ENCODE measurements at regions not wholly inside any gene's neighbourhood (a gene's known extent, or its start where the extent isn't known, plus 50 kb on each side); places are given as distances from the start of the nearest gene placed in this dataset.

DNA sequence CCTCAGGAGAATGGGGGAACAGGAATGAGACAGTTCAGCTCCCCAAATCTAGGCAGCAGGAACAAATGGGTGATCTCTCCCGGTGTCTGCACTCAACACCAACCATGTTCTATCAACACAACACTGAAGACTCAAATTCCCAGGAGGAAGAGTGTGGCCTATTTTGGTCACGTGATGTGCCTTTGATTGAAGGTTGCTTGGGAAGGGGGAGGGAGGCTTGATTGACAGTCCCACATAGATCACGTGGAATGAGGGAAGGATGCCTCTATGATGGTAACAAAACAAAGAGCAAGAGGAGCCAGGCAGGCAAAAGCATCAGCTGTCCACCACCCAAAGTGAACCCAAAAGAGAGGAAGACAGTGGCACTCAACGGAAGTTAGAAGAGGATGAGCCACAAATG, 364.8 kb downstream of the KIF16B start:
- H2BK5ac ChIP-seq (ENCODE audit: low read depth, low read length, poor library complexity, severe bottlenecking), result no peak overlapping the region
- no peak overlapping the region for H3K4me3 ChIP-seq (ENCODE audit: insufficient read depth in 1 of 2, low read depth in 1 of 2, low read length in 2 of 2)
- H3K4ac ChIP-seq (ENCODE audit: low read depth in 1 of 2, low read length in 2 of 2), result no peak overlapping the region
- no peak overlapping the region for H3K4me2 ChIP-seq (ENCODE audit: low read length, poor library complexity, severe bottlenecking)
- H2AFZ ChIP-seq (ENCODE audit: low read depth, low read length), result no peak overlapping the region
- no peaks in the 10 kb centered on the region for H3K79me1 ChIP-seq (replicated peaks; ENCODE audit: low read length, poor library complexity, severe bottlenecking)
- no peak overlapping the region for H2AK5ac ChIP-seq (ENCODE audit: low read length, severe bottlenecking)
- H3K14ac ChIP-seq (ENCODE audit: low read length in 2 of 2), result no peak overlapping the region
- no peak overlapping the region for H3K27ac ChIP-seq (ENCODE audit: low read length, poor library complexity, severe bottlenecking)
- H4K91ac ChIP-seq (ENCODE audit: low read length), result no peak overlapping the region
- H3K9me3 ChIP-seq (ENCODE audit: control insufficient read depth, low read length), result no peaks in the 10 kb centered on the region
- no peak overlapping the region for H2BK120ac ChIP-seq (ENCODE audit: low read depth, low read length)
- H2BK15ac ChIP-seq (ENCODE audit: low read depth, poor library complexity, severe bottlenecking), result no peak overlapping the region
- no peak overlapping the region for H3K9ac ChIP-seq (ENCODE audit: low read length)
- no peaks in the 10 kb centered on the region for H3K27me3 ChIP-seq (ENCODE audit: control insufficient read depth in 1 of 2, insufficient read depth in 1 of 2, low read length in 2 of 2)
- H2BK12ac ChIP-seq (ENCODE audit: low read length in 2 of 2), result no peak overlapping the region
- 79% methylated on average over 3 of the region's 4 CpGs for WGBS
- no peak overlapping the region for H4K8ac ChIP-seq (ENCODE audit: low read length)
- H3K4me1 ChIP-seq (ENCODE audit: control insufficient read depth, insufficient read depth, low read depth, low read length), result no peaks in the 10 kb centered on the region
- no peak overlapping the region for H3K23ac ChIP-seq (ENCODE audit: low read length in 2 of 2)
- no peaks in the 10 kb centered on the region for H3K36me3 ChIP-seq (ENCODE audit: control insufficient read depth in 1 of 2, insufficient read depth in 2 of 2, low read depth in 1 of 2, low read length in 2 of 2)
- no peak overlapping the region for H3K18ac ChIP-seq (ENCODE audit: low read depth in 1 of 2, low read length in 2 of 2)
- no peak for DNase-seq

DNA sequence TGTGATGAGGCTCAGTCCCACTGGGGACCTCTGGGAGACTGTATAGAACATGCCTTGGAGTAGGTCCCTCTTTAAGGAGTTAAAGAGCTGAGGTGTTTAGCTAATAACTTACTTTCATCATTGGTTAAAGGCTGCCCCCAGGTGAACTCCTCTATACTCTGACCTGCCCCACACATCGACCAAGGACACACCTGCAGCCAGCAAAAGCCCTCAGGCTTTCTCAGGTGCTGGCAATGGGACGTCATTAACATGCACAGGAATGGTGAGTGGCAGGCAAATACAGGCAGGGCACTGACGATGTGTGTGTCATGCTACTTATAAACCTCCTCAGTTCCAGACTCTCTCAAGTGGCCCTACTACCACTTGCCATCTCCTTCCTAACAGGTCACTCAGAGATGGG, 366.4 kb downstream of the KIF16B start:
- no peak overlapping the region for H3K9ac ChIP-seq (ENCODE audit: low read length)
- no peaks in the 10 kb centered on the region for H3K36me3 ChIP-seq (ENCODE audit: control insufficient read depth in 1 of 2, insufficient read depth in 2 of 2, low read depth in 1 of 2, low read length in 2 of 2)
- no peak overlapping the region for H4K8ac ChIP-seq (ENCODE audit: low read length)
- no peak overlapping the region for H3K4me3 ChIP-seq (ENCODE audit: insufficient read depth in 1 of 2, low read depth in 1 of 2, low read length in 2 of 2)
- no peak overlapping the region for H2BK15ac ChIP-seq (ENCODE audit: low read depth, poor library complexity, severe bottlenecking)
- WGBS, result 63% methylated on average over 3 of the region's 3 CpGs
- no peaks in the 10 kb centered on the region for H3K4me1 ChIP-seq (ENCODE audit: control insufficient read depth, insufficient read depth, low read depth, low read length)
- H3K9me3 ChIP-seq (ENCODE audit: control insufficient read depth, low read length), result no peaks in the 10 kb centered on the region
- no peak for DNase-seq
- no peak overlapping the region for H2BK5ac ChIP-seq (ENCODE audit: low read depth, low read length, poor library complexity, severe bottlenecking)
- no peak overlapping the region for H2AK5ac ChIP-seq (ENCODE audit: low read length, severe bottlenecking)
- H3K4me2 ChIP-seq (ENCODE audit: low read length, poor library complexity, severe bottlenecking), result no peak overlapping the region
- H3K14ac ChIP-seq (ENCODE audit: low read length in 2 of 2), result no peak overlapping the region
- no peaks in the 10 kb centered on the region for H3K79me1 ChIP-seq (replicated peaks; ENCODE audit: low read length, poor library complexity, severe bottlenecking)
- no peak overlapping the region for H2BK12ac ChIP-seq (ENCODE audit: low read length in 2 of 2)
- no peak overlapping the region for H3K4ac ChIP-seq (ENCODE audit: low read depth in 1 of 2, low read length in 2 of 2)
- no peak overlapping the region for H3K18ac ChIP-seq (ENCODE audit: low read depth in 1 of 2, low read length in 2 of 2)
- no peak overlapping the region for H4K91ac ChIP-seq (ENCODE audit: low read length)
- H2BK120ac ChIP-seq (ENCODE audit: low read depth, low read length), result no peak overlapping the region
- no peak overlapping the region for H3K23ac ChIP-seq (ENCODE audit: low read length in 2 of 2)
- H3K27me3 ChIP-seq (ENCODE audit: control insufficient read depth in 1 of 2, insufficient read depth in 1 of 2, low read length in 2 of 2), result no peaks in the 10 kb centered on the region
- H2AFZ ChIP-seq (ENCODE audit: low read depth, low read length), result no peak overlapping the region
- H3K27ac ChIP-seq (ENCODE audit: low read length, poor library complexity, severe bottlenecking), result no peak overlapping the region

DNA sequence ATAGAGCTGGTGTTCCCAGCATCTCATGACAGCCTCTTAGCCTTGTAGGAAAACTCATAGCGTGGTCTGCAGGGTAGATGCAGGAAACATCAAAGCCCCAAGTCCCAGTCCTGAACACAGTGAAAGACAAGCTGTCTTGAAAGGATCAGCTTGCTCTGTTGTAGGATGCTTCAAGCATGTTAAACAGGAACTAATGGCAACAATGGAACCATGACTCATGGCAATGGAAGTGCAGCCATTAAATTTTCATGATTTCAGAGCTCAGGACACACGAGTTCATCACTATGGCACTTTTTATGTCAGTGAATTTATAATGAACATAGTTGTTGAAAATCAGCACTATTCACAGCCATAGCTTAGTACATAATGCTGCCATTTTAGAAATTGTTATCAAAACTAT, 367.7 kb downstream of the KIF16B start:
- Histone ChIP-seq H2BK12ac (ENCODE audit: low read length in 2 of 2) (no peak overlapping the region), H4K8ac (ENCODE audit: low read length) (no peak overlapping the region), H3K4me1 (ENCODE audit: control insufficient read depth, insufficient read depth, low read depth, low read length) (no peaks in the 10 kb centered on the region), H3K14ac (ENCODE audit: low read length in 2 of 2) (no peak overlapping the region), H3K79me1 (replicated peaks; ENCODE audit: low read length, poor library complexity, severe bottlenecking) (no peaks in the 10 kb centered on the region), H4K91ac (ENCODE audit: low read length) (no peak overlapping the region), H2BK15ac (ENCODE audit: low read depth, poor library complexity, severe bottlenecking) (no peak overlapping the region), H2BK120ac (ENCODE audit: low read depth, low read length) (no peak overlapping the region), H3K18ac (ENCODE audit: low read depth in 1 of 2, low read length in 2 of 2) (no peak overlapping the region), H2AFZ (ENCODE audit: low read depth, low read length) (no peak overlapping the region), H3K4me3 (ENCODE audit: insufficient read depth in 1 of 2, low read depth in 1 of 2, low read length in 2 of 2) (no peak overlapping the region), H3K23ac (ENCODE audit: low read length in 2 of 2) (no peak overlapping the region), H3K27ac (ENCODE audit: low read length, poor library complexity, severe bottlenecking) (no peak overlapping the region), H3K27me3 (ENCODE audit: control insufficient read depth in 1 of 2, insufficient read depth in 1 of 2, low read length in 2 of 2) (no peaks in the 10 kb centered on the region), H3K9ac (ENCODE audit: low read length) (no peak overlapping the region), H2BK5ac (ENCODE audit: low read depth, low read length, poor library complexity, severe bottlenecking) (no peak overlapping the region), H3K36me3 (ENCODE audit: control insufficient read depth in 1 of 2, insufficient read depth in 2 of 2, low read depth in 1 of 2, low read length in 2 of 2) (no peaks in the 10 kb centered on the region), H3K4me2 (ENCODE audit: low read length, poor library complexity, severe bottlenecking) (no peak overlapping the region), H3K4ac (ENCODE audit: low read depth in 1 of 2, low read length in 2 of 2) (no peak overlapping the region), H3K9me3 (ENCODE audit: control insufficient read depth, low read length) (no peaks in the 10 kb centered on the region), H2AK5ac (ENCODE audit: low read length, severe bottlenecking) (no peak overlapping the region)
- no peak for DNase-seq
- 50% methylated on average over 1 of the region's 2 CpGs for WGBS

DNA sequence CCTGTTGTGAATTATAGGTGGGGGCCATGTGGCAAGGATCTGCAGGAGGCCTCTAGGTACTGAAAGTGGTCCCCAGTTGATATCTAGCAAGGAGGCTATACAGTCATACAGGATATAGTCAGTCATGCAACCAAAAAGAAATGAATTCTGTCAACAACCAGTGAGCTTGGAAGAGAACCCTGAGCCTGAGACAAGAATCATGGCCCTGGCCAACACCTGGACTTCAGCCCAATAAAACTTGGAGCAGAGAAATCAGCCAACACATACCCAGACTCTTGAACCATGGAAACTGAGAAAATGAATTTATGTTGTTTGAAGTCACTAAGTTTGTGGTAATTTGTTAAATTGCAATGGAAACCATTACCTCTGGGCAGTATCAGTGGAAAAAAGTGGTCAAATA, 370.2 kb downstream of the KIF16B start:
- DNase-seq, result no peak

More for the DNA sequence above, 370.2 kb downstream of the KIF16B start:
- no peaks in the 10 kb centered on the region for H3K79me1 ChIP-seq (replicated peaks; ENCODE audit: low read length, poor library complexity, severe bottlenecking)
- no peak overlapping the region for H3K27ac ChIP-seq (ENCODE audit: low read length, poor library complexity, severe bottlenecking)
- no peak overlapping the region for H3K4me3 ChIP-seq (ENCODE audit: insufficient read depth in 1 of 2, low read depth in 1 of 2, low read length in 2 of 2)
- no peak overlapping the region for H2BK12ac ChIP-seq (ENCODE audit: low read length in 2 of 2)
- H3K9me3 ChIP-seq (ENCODE audit: control insufficient read depth, low read length), result peaks cover 6% of the 10 kb centered on the region
- no peaks in the 10 kb centered on the region for H3K36me3 ChIP-seq (ENCODE audit: control insufficient read depth in 1 of 2, insufficient read depth in 2 of 2, low read depth in 1 of 2, low read length in 2 of 2)
- H3K14ac ChIP-seq (ENCODE audit: low read length in 2 of 2), result no peak overlapping the region
- no peak overlapping the region for H2AFZ ChIP-seq (ENCODE audit: low read depth, low read length)
- H4K8ac ChIP-seq (ENCODE audit: low read length), result no peak overlapping the region
- H4K91ac ChIP-seq (ENCODE audit: low read length), result no peak overlapping the region
- no peaks in the 10 kb centered on the region for H3K27me3 ChIP-seq (ENCODE audit: control insufficient read depth in 1 of 2, insufficient read depth in 1 of 2, low read length in 2 of 2)
- H2AK5ac ChIP-seq (ENCODE audit: low read length, severe bottlenecking), result no peak overlapping the region
- H2BK5ac ChIP-seq (ENCODE audit: low read depth, low read length, poor library complexity, severe bottlenecking), result no peak overlapping the region
- no peak overlapping the region for H3K4ac ChIP-seq (ENCODE audit: low read depth in 1 of 2, low read length in 2 of 2)
- no peak overlapping the region for H3K18ac ChIP-seq (ENCODE audit: low read depth in 1 of 2, low read length in 2 of 2)
- H3K23ac ChIP-seq (ENCODE audit: low read length in 2 of 2), result no peak overlapping the region
- H3K4me2 ChIP-seq (ENCODE audit: low read length, poor library complexity, severe bottlenecking), result no peak overlapping the region
- no peak overlapping the region for H2BK120ac ChIP-seq (ENCODE audit: low read depth, low read length)
- H2BK15ac ChIP-seq (ENCODE audit: low read depth, poor library complexity, severe bottlenecking), result no peak overlapping the region
- no peak overlapping the region for H3K9ac ChIP-seq (ENCODE audit: low read length)
- H3K4me1 ChIP-seq (ENCODE audit: control insufficient read depth, insufficient read depth, low read depth, low read length), result no peaks in the 10 kb centered on the region

All from mesenchymal stem cell (in vitro differentiated cells and primary cell).